ENCODE measurements at regions not wholly inside any gene's neighbourhood (a gene's known extent, or its start where the extent isn't known, plus 50 kb on each side); places are given as distances from the start of the nearest gene placed in this dataset.
"Not testable (repeated sequence)": the region's sequence is repeated elsewhere in the genome, so short reads cannot be mapped to it uniquely, and the experiment has no call there.

DNA sequence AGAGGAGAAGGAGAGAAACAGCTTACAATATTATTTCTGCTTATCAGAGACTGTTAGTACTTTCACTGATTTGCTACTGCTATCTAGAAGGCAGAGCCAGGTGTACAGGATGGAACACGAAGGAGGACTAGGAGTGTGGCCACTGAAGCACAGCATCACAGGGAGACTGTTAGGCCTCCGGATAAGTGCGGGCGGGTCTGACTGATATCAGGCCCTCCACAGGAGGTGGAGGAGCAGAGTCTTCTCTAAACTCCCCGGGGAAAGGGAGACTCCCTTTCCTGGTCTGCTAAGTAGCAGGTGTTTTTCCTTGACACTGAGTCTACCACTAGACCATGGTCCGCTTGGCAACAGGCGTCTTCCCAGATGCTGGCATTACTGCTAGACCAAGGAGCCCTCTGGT, 1065.2 kb downstream of the TMEM121 start:
- DNase-seq (ENCODE audit: extremely low read depth in 1 of 11, low read depth in 9 of 11, low spot score in 4 of 11) = not testable (repeated sequence)

GRCh38 chr14:106592115-106592852, 1065.9 kb downstream of the TMEM121 start:
- DNase-seq (ENCODE audit: extremely low read depth in 1 of 11, low read depth in 9 of 11, low spot score in 4 of 11) = not testable (repeated sequence)

DNA sequence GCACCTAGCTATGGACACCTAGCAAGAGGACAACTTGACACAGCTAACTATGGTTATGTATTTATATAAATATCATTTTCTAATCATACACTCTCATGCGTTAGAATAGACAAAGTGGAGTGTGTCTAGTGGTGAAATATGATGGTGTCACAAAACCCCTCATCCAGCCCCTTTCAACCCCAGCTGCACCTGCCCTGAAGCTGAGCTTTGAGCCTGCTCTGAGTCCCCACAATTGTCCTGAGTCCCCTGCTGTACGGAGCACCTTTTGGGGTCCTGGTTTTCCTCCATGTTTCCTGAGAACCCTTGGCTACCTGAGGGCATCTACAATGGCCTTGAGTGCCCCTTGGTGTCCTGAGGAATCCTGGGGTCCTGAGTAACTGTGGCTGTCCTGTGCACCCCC, 1072.8 kb downstream of the TMEM121 start:
- no peak for DNase-seq (ENCODE audit: extremely low read depth in 1 of 11, low read depth in 9 of 11, low spot score in 4 of 11)

DNA sequence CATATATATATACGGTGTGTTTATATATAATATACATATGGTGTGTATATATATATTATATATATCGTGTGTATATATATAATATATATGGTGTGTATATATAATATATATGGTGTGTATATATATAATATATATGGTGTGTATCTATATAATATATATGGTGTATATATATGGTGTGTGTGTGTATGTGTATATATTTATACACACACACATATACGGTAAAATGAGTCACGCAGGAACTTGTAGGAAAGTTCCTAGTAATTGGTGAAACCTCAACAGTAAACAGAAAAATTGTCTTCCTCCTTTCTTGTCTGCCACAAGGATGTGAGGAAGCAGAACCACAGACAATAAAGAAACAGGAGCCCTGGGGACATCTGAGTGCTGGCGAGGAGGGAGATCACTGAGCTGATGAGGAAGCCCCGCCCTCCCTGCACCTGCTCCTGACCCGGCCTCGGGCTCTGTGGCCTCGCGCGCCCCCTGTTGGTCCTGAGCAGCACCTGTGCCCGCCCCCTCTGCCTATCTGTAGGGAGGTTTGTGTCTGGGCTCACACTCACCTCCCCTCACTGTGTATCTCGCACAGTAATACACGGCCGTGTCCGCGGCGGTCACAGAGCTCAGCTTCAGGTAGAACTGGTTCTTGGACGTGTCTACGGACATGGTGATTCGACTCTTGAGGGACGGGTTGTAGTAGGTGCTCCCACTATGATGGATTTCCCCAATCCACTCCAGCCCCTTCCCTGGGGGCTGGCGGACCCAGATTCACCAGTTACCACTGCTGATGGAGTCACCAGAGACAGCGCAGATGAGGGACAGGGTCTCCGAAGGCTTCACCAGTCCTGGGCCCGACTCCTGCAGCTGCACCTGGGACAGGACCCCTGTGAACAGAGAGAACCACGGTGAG, 1079.4 kb downstream of the TMEM121 start:
- no peak for DNase-seq (ENCODE audit: extremely low read depth in 1 of 11, low read depth in 9 of 11, low spot score in 4 of 11)

- no peak for DNase-seq (ENCODE audit: extremely low read depth in 1 of 11, low read depth in 9 of 11, low spot score in 4 of 11)
Observed at GRCh38 chr14:106606936-106607335, 1080.6 kb downstream of the TMEM121 start.

DNA sequence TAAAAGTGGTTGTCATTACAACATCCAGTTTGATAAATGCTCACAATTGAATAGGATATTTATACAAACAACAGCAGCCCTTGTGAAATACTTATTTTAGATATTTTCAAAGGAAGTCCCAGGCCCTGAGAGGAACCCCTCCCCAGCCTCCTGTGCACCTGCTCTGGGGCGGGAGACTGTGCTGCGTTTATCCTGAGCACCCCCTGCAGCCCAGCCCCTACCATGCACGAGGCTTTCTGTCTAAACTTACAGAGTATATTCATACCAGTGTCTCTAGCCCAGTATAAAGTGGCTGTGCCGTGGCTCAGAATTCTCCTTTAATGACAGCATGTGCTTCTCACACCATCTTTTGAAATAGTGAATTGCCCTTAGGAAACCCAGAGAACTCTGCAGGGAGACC, 1084.3 kb downstream of the TMEM121 start:
- no peak for DNase-seq (ENCODE audit: extremely low read depth in 1 of 11, low read depth in 9 of 11, low spot score in 4 of 11)

- DNase-seq (ENCODE audit: extremely low read depth in 1 of 11, low read depth in 9 of 11, low spot score in 4 of 11) = no peak
Observed at GRCh38 chr14:106613256-106613655, 1086.9 kb downstream of the TMEM121 start.

GRCh38 chr14:106618471-106618951, 1092.1 kb downstream of the TMEM121 start:
- DNase-seq (ENCODE audit: extremely low read depth in 1 of 11, low read depth in 9 of 11, low spot score in 4 of 11) = not testable (repeated sequence)

DNA sequence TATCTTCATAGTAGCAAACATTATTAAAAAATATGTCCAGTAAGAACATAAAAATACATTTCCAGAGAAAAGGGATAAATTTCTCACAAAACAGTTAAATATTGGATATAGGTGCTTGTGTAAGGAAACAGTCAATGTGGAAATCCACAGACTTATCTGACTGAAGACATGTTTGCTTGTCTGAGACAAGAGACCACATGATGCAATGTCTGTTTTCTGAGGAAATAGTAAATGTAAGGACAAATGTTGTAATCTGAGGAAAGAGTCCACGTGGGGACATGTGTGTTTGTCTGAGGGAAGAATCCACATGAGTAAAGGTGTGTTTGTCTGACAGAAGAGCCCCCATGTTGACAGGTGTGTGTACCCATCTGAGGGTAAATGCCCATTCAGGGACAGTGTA, 1093.2 kb downstream of the TMEM121 start:
- no peak for DNase-seq (ENCODE audit: extremely low read depth in 1 of 11, low read depth in 9 of 11, low spot score in 4 of 11)

DNA sequence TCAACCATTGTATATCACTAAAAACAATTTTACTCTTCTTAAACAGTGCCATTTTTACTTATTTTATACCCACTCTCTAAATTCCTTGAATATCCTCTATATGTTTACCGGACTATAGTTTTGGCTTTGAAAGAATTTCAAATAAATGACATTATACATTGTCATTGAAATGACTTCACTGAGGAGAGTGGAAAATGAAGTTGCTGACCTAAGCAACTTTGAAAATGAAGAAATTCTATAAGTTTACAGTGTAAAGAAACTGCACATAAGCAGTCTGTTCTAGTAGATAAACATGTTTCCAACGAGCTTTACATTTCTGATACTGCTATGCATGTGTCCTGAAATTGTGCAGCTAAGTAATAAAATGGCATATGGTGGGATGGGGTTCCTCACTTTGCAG, 1094.0 kb downstream of the TMEM121 start:
- DNase-seq (ENCODE audit: extremely low read depth in 1 of 11, low read depth in 9 of 11, low spot score in 4 of 11) = no peak

- DNase-seq (ENCODE audit: extremely low read depth in 1 of 11, low read depth in 9 of 11, low spot score in 4 of 11) = no peak
Observed at GRCh38 chr14:106622200-106622745, 1095.9 kb downstream of the TMEM121 start.

GRCh38 chr14:106625186-106625585, 1098.8 kb downstream of the TMEM121 start:
- DNase-seq (ENCODE audit: extremely low read depth in 1 of 11, low read depth in 9 of 11, low spot score in 4 of 11) = no peak

DNA sequence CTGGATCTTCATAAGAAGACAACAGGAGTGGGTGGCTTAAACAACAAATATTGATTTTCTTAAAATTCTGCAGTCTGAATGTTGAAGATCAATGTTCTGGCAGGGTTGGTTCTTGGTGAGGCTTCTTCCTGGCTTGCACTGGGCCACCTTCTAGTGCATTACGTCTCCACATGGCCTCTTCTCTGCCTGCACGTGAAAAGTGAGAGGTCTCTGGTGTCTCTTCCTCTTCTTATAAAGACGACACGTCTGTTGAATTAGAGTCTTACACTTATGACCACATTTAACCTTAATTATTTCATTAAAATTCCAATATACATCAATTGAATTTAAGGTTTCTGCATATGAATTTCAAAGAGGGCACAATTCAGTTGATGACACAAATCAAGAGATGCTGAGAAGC, 1100.1 kb downstream of the TMEM121 start:
- not testable (repeated sequence) for DNase-seq (ENCODE audit: extremely low read depth in 1 of 11, low read depth in 9 of 11, low spot score in 4 of 11)

DNA sequence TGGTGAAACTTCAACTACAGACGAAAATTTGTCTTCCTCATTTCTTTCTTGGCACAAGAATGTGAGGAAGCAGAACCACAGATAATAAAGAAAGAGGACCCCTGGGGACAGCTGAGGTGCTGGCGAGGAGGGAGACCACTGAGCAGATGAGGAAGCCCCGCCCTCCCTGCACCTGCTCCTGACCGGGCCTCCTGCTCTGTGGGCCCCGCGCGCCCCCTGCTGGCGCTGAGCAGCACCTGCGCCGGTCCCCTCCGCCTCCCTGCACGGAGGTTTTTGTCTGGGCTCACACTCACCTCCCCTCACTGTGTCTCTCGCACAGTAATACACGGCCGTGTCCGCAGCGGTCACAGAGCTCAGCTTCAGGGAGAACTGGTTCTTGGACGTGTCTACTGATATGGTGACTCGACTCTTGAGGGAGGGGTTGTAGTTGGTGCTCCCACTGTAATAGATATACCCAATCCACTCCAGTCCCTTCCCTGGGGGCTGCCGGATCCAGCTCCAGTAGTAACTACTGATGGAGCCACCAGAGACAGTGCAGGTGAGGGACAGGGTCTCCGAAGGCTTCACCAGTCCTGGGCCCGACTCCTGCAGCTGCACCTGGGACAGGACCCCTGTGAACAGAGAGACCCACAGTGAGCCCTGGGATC, 1100.7 kb downstream of the TMEM121 start:
- not testable (repeated sequence) for DNase-seq (ENCODE audit: extremely low read depth in 1 of 11, low read depth in 9 of 11, low spot score in 4 of 11)

GRCh38 chr14:106631879-106632278, 1105.5 kb downstream of the TMEM121 start:
- no peak for DNase-seq (ENCODE audit: extremely low read depth in 1 of 11, low read depth in 9 of 11, low spot score in 4 of 11)

DNA sequence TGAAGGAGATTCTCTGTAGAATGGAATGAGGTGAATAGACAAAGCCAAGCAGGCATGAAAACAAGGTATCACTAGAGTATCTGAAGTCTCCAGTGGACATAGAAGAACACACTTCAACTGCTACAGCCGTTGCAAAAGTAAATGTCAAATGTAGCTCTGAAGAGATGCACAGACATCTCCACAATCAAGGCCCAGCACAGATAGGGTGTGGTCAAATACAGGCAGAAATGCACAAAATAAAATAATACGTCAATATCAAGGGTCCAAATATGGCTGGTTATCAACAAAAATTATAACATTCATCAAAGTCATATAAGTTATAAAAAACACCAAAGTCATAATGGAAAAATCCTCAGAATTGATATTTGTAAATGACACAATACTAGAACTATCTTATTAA, 1107.3 kb downstream of the TMEM121 start:
- no peak for DNase-seq (ENCODE audit: extremely low read depth in 1 of 11, low read depth in 9 of 11, low spot score in 4 of 11)

DNA sequence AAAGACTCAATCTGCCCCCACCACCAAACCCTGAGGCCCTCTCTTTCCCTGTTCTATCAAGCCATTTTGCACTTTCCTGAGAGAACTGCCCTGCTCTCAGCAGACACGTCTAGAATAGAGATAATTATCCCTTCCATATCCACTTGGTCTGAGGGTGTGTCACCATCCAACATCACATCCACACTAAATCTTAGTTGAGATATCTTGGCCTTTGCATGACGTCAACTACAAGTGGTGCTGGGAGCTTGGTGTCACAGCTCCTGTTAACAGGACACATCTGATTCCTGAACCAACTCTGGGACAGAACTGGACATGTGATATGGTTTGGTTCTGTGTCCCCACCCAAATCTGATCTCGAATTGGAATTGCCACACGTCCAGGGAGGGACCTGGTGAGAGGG, 1109.2 kb downstream of the TMEM121 start:
- DNase-seq (ENCODE audit: extremely low read depth in 1 of 11, low read depth in 9 of 11, low spot score in 4 of 11) = no peak

- not testable (repeated sequence) for DNase-seq (ENCODE audit: extremely low read depth in 1 of 11, low read depth in 9 of 11, low spot score in 4 of 11)
Observed at GRCh38 chr14:106638786-106639452, 1112.5 kb downstream of the TMEM121 start.

DNA sequence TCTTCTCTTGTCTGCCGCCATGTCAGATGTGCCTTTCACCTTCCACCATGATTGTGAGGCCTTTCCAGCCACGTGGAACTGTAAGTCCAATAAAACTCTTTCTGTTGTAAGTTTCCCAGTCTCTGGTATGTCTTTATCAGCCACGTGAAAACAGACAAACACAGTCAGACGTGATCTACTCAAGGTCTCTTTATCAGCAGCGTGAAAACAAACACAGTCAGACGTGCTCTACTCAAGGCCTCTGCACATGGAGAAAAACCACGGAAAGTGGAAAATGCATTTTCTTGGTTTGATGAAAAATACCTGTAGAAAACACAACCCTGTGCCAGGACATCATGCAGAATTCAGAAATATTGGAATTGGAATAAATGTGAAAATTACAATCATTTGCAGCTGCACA, 1115.7 kb downstream of the TMEM121 start:
- no peak for DNase-seq (ENCODE audit: extremely low read depth in 1 of 11, low read depth in 9 of 11, low spot score in 4 of 11)

Measured in renal cortex interstitium (tissue), 11 donors.